Neural progenitor cell (in vitro differentiated cells): ENCODE measurements at regions not wholly inside any gene's neighbourhood (a gene's known extent, or its start where the extent isn't known, plus 50 kb on each side); places are given as distances from the start of the nearest gene placed in this dataset.

Experiments
- DNase-seq: peaks from one replicate; pipeline ENCODE4 v3.0.0-alpha.2; 2016; ENCODE audit warnings: low spot score
- H2AFZ ChIP-seq: fragments of 200-600 bp; sonication (generic); replicated peaks from 2 replicates; pipeline ENCODE4 v1.6.1; 2016; ENCODE audit warnings: antibody characterized with exemption
- H3F3A ChIP-seq: fragments of 200-600 bp; sonication (generic); 2 replicates; pipeline ENCODE4 v1.6.1; 2016; ENCODE audit warnings: antibody characterized with exemption, low read depth
- H3K27ac ChIP-seq: fragments of 200-600 bp; sonication (generic); 2 replicates; pipeline ENCODE4 v1.5.1; 2016; ENCODE audit warnings: mild to moderate bottlenecking
- H3K27me3 ChIP-seq: fragments of 200-600 bp; sonication (generic); 2 replicates; pipeline ENCODE4 v1.6.1; 2016; ENCODE audit warnings: mild to moderate bottlenecking, moderate library complexity
- H3K36me3 ChIP-seq: fragments of 200-600 bp; sonication (generic); 2 replicates; pipeline ENCODE4 v1.5.1; 2016
- H3K4me1 ChIP-seq: fragments of 200-600 bp; sonication (generic); 2 replicates; pipeline ENCODE4 v1.6.1; 2016; ENCODE audit warnings: mixed run types
- H3K4me2 ChIP-seq: fragments of 200-600 bp; sonication (generic); 2 replicates; pipeline ENCODE4 v1.6.1; 2016
- H3K4me3 ChIP-seq: fragments of 200-600 bp; sonication (generic); 2 replicates; pipeline ENCODE4 v1.5.1; 2016
- H3K79me2 ChIP-seq: fragments of 200-600 bp; sonication (generic); 2 replicates; pipeline ENCODE4 v1.6.1; 2016; ENCODE audit warnings: low read depth
- H3K9ac ChIP-seq: fragments of 200-600 bp; sonication (generic); 2 replicates; pipeline ENCODE4 v1.6.1; 2016
- H3K9me3 ChIP-seq: fragments of 200-600 bp; sonication (generic); 2 replicates; pipeline ENCODE4 v1.5.1; 2016; ENCODE audit warnings: low read depth
- H4K20me1 ChIP-seq: fragments of 200-600 bp; sonication (generic); 2 replicates; pipeline ENCODE4 v1.6.1; 2016; ENCODE audit warnings: low read depth
- H3K27ac Mint-ChIP-seq: 3 replicates; pipeline ENCODE4 v1.8.0; 2021; ENCODE audit warnings: mixed read lengths
- H3K27me3 Mint-ChIP-seq: 2 replicates; pipeline ENCODE4 v1.8.0; 2022; ENCODE audit warnings: low read depth, mild to moderate bottlenecking, inconsistent platforms, moderate library complexity, mixed read lengths; ENCODE audit not compliant: insufficient read depth
- H3K36me3 Mint-ChIP-seq: 3 replicates; pipeline ENCODE4 v1.8.0; 2021; ENCODE audit warnings: mixed read lengths
- H3K4me1 Mint-ChIP-seq: 3 replicates; pipeline ENCODE4 v1.8.0; 2021; ENCODE audit warnings: mixed read lengths
- H3K4me3 Mint-ChIP-seq: 3 replicates; pipeline ENCODE4 v1.8.0; 2021; ENCODE audit warnings: mild to moderate bottlenecking, moderate library complexity, mixed read lengths
- H3K9me3 Mint-ChIP-seq: 3 replicates; pipeline ENCODE4 v1.8.0; 2020; ENCODE audit warnings: mixed read lengths
- CTCF ChIP-seq: fragments of 200-600 bp; sonication (generic); IDR thresholded peaks from 2 replicates; pipeline ENCODE4 v1.5.1; 2017; ENCODE audit warnings: antibody characterized with exemption, mild to moderate bottlenecking
- EZH2 ChIP-seq: fragments of 200-600 bp; sonication (generic); IDR thresholded peaks from 2 replicates; pipeline ENCODE4 v1.6.1; 2017; ENCODE audit warnings: antibody characterized with exemption, mild to moderate bottlenecking, moderate library complexity
- EZH2phosphoT487 ChIP-seq: fragments of 200-600 bp; sonication (generic); IDR thresholded peaks from 2 replicates; pipeline ENCODE4 v1.6.1; 2017; ENCODE audit warnings: antibody characterized with exemption

- H3K27me3 ChIP-seq, result no peaks in the 10 kb centered on the region
- no peak overlapping the region for H3K4me2 ChIP-seq
- no peak overlapping the region for H3K27ac ChIP-seq
- no peak overlapping the region for H2AFZ ChIP-seq
- H3K4me1 ChIP-seq, result no peaks in the 10 kb centered on the region
- no peak overlapping the region for H3K4me3 ChIP-seq
- no peaks in the 10 kb centered on the region for H3F3A ChIP-seq
- Mint-ChIP-seq H3K4me1 (no peaks in the 10 kb centered on the region), H3K4me3 (no peak overlapping the region), H3K27ac (no peak overlapping the region), H3K36me3 (no peaks in the 10 kb centered on the region), H3K9me3 (no peaks in the 10 kb centered on the region), H3K27me3 (no peaks in the 10 kb centered on the region)
- DNase-seq, result no peak
- no peak overlapping the region for H3K9ac ChIP-seq
- TF ChIP-seq EZH2 (no peak), EZH2phosphoT487 (no peak), CTCF (no peak)
- no peaks in the 10 kb centered on the region for H3K9me3 ChIP-seq
- no peaks in the 10 kb centered on the region for H4K20me1 ChIP-seq
- H3K79me2 ChIP-seq, result no peaks in the 10 kb centered on the region
- no peaks in the 10 kb centered on the region for H3K36me3 ChIP-seq
Measured at GRCh38 chr11:27882066-27882697, 181.9 kb upstream of the BDNF start.

GRCh38 chr11:27875831-27876775 is 175.8 kb upstream of the BDNF start:
- no peak overlapping the region for H3K9ac ChIP-seq
- no peak for TF ChIP-seq EZH2phosphoT487
- TF ChIP-seq CTCF, result no peak
- no peak for TF ChIP-seq EZH2
- no peaks in the 10 kb centered on the region for H3K79me2 ChIP-seq
- no peaks in the 10 kb centered on the region for H4K20me1 ChIP-seq
- Mint-ChIP-seq H3K36me3 (no peaks in the 10 kb centered on the region), H3K4me3 (no peak overlapping the region), H3K27me3 (no peaks in the 10 kb centered on the region), H3K4me1 (no peaks in the 10 kb centered on the region), H3K9me3 (no peaks in the 10 kb centered on the region), H3K27ac (no peak overlapping the region)
- no peaks in the 10 kb centered on the region for H3K36me3 ChIP-seq
- H3K27ac ChIP-seq, result no peak overlapping the region
- no peak overlapping the region for H2AFZ ChIP-seq
- H3K4me3 ChIP-seq, result no peak overlapping the region
- DNase-seq, result no peak
- no peaks in the 10 kb centered on the region for H3K9me3 ChIP-seq
- no peaks in the 10 kb centered on the region for H3F3A ChIP-seq
- no peaks in the 10 kb centered on the region for H3K4me1 ChIP-seq
- H3K27me3 ChIP-seq, result no peaks in the 10 kb centered on the region
- no peak overlapping the region for H3K4me2 ChIP-seq

- Histone ChIP-seq H3K79me2 (no peaks in the 10 kb centered on the region), H3K9me3 (no peaks in the 10 kb centered on the region), H3K9ac (no peak overlapping the region), H2AFZ (no peak overlapping the region), H3K27me3 (no peaks in the 10 kb centered on the region), H3K4me3 (no peak overlapping the region), H3F3A (no peaks in the 10 kb centered on the region), H3K27ac (no peak overlapping the region), H4K20me1 (no peaks in the 10 kb centered on the region), H3K4me2 (no peak overlapping the region), H3K4me1 (no peaks in the 10 kb centered on the region), H3K36me3 (no peaks in the 10 kb centered on the region)
- H3K4me1 Mint-ChIP-seq, result no peaks in the 10 kb centered on the region
- H3K9me3 Mint-ChIP-seq, result no peaks in the 10 kb centered on the region
- no peaks in the 10 kb centered on the region for H3K27me3 Mint-ChIP-seq
- H3K36me3 Mint-ChIP-seq, result no peaks in the 10 kb centered on the region
- no peak for DNase-seq
- TF ChIP-seq EZH2 (no peak), CTCF (no peak)
- H3K27ac Mint-ChIP-seq, result no peak overlapping the region
- no peak overlapping the region for H3K4me3 Mint-ChIP-seq
Measured at GRCh38 chr11:27874998-27875830, 175.0 kb upstream of the BDNF start.
